ENCODE measurements at regions not wholly inside any gene's neighbourhood (a gene's known extent, or its start where the extent isn't known, plus 50 kb on each side); places are given as distances from the start of the nearest gene placed in this dataset.

- no peaks in the 10 kb centered on the region for H3K9me3 ChIP-seq (ENCODE audit: control insufficient read depth, low read length)
- no peak overlapping the region for H3K4me3 ChIP-seq (ENCODE audit: low read length)
- ATAC-seq: no peak
- no peak for DNase-seq
- H3K27ac ChIP-seq (ENCODE audit: low read length): no peak overlapping the region
- intact Hi-C loops (cut with DNase I): no loop called here
- no peaks in the 10 kb centered on the region for H3K27me3 ChIP-seq (ENCODE audit: control insufficient read depth, insufficient read depth)
- no peaks in the 10 kb centered on the region for H3K4me1 ChIP-seq (ENCODE audit: control insufficient read depth, insufficient read depth, low read length)
Measured at GRCh38 chr5:105034401-105034763, 1471.8 kb upstream of the NUDT12 start.

DNA sequence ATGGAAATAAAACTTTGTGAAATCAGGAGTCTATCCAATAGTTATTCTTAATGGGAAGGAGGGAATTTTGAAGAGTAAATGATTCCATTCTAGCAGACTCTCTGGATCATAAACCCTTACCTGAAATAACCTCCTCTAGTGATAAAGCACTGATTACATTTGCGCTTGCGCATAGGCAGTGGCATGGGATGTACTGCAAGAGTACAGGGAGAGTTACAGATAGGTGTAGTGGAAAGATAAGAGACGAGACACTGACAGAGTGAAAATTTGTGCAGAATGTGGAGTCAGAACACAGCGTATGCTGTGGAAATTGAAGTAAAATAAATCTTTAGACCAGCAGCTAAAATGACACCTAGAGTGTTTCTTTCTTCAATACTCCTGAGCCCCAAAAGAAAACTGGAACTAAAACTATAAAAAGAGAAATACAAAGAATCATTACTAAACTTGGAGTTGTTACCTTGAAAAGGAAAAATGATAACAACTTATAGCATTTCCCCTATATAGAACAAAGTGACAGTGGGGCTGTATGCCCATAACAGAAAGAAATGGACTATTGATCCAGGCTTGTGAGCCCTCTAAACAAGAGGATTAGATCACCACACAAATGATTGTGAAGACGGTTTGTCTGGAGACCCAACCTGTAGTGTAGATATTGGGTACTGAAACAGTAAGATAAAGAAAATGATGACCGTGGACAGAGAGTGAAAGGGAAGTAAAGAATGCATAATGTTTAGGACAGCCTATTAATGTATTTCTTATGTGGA lies 1471.2 kb upstream of the NUDT12 start:
- Histone ChIP-seq H3K27ac (ENCODE audit: low read length) (no peak overlapping the region), H3K4me1 (ENCODE audit: control insufficient read depth, insufficient read depth, low read length) (no peaks in the 10 kb centered on the region), H3K9me3 (ENCODE audit: control insufficient read depth, low read length) (no peaks in the 10 kb centered on the region), H3K27me3 (ENCODE audit: control insufficient read depth, insufficient read depth) (no peaks in the 10 kb centered on the region), H3K4me3 (ENCODE audit: low read length) (no peak overlapping the region)
- WGBS: 36% methylated on average over 6 of the region's 6 CpGs
- DNase-seq (no peak), ATAC-seq (no peak)
- intact Hi-C loops (cut with DNase I): no loop called here

DNA sequence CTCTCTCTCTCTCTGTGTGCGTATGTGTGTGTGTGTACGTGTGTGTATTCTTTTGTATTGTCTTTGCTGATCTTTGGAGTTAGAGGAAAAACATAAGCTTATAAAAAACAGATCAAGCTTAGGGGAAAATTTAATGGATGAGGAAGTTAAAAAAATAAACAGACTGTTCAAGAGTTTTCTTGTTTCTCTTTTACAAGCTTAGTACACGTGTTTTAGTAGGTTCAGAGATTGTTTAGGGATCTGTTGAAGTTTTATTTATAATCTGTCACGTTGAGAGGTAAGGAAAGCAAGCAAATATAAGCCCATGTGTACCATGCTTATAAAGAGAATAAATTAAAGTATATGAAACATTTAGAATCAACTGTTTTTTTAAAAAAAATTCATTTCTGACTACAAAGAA lies 1470.3 kb upstream of the NUDT12 start:
- H3K4me1 ChIP-seq (ENCODE audit: control insufficient read depth, insufficient read depth, low read length): no peaks in the 10 kb centered on the region
- 49% methylated on average over 4 of the region's 4 CpGs for WGBS
- no peaks in the 10 kb centered on the region for H3K9me3 ChIP-seq (ENCODE audit: control insufficient read depth, low read length)
- H3K27ac ChIP-seq (ENCODE audit: low read length): no peak overlapping the region
- ATAC-seq (no peak), DNase-seq (no peak)
- intact Hi-C loops (cut with DNase I): no loop called here
- H3K27me3 ChIP-seq (ENCODE audit: control insufficient read depth, insufficient read depth): no peaks in the 10 kb centered on the region
- H3K4me3 ChIP-seq (ENCODE audit: low read length): no peak overlapping the region

GRCh38 chr5:105030153-105030552 lies 1467.6 kb upstream of the NUDT12 start:
- ATAC-seq (no peak), DNase-seq (no peak)
- 52% methylated on average over 2 of the region's 2 CpGs for WGBS
- H3K27me3 ChIP-seq (ENCODE audit: control insufficient read depth, insufficient read depth): no peaks in the 10 kb centered on the region
- H3K4me1 ChIP-seq (ENCODE audit: control insufficient read depth, insufficient read depth, low read length): no peaks in the 10 kb centered on the region
- no peaks in the 10 kb centered on the region for H3K9me3 ChIP-seq (ENCODE audit: control insufficient read depth, low read length)
- intact Hi-C loops (cut with DNase I): no loop called here
- H3K4me3 ChIP-seq (ENCODE audit: low read length): no peak overlapping the region
- no peak overlapping the region for H3K27ac ChIP-seq (ENCODE audit: low read length)

DNA sequence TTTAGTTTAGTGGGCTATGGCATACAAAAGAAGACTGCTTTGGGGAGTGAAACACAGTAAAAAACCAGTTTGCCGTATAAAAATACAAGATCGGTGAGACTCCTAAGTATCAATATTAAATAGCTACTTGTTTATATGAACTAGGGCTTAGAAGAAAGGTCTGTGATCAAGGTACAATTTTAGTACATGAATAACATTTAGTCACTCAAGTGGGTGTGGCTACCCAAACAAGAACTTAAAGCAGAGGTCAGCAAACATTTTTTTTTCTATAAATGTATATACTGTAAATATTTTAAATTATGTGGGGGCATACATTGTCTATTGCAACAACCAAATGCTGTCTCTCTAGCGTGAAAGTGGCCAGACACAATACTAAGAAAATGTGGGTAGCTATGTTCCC lies 1452.5 kb upstream of the NUDT12 start:
- no peak overlapping the region for H3K27ac ChIP-seq (ENCODE audit: low read length)
- intact Hi-C loops (cut with DNase I): no loop called here
- H3K9me3 ChIP-seq (ENCODE audit: control insufficient read depth, low read length): no peaks in the 10 kb centered on the region
- no peaks in the 10 kb centered on the region for H3K4me1 ChIP-seq (ENCODE audit: control insufficient read depth, insufficient read depth, low read length)
- H3K4me3 ChIP-seq (ENCODE audit: low read length): no peak overlapping the region
- no peaks in the 10 kb centered on the region for H3K27me3 ChIP-seq (ENCODE audit: control insufficient read depth, insufficient read depth)
- ATAC-seq (no peak), DNase-seq (no peak)
- 89% methylated on average over 3 of the region's 3 CpGs for WGBS

GRCh38 chr5:104998572-104998971 lies 1436.0 kb upstream of the NUDT12 start:
- Histone ChIP-seq H3K4me3 (ENCODE audit: low read length) (no peak overlapping the region), H3K4me1 (ENCODE audit: control insufficient read depth, insufficient read depth, low read length) (no peaks in the 10 kb centered on the region), H3K27me3 (ENCODE audit: control insufficient read depth, insufficient read depth) (no peaks in the 10 kb centered on the region), H3K27ac (ENCODE audit: low read length) (no peak overlapping the region), H3K9me3 (ENCODE audit: control insufficient read depth, low read length) (no peaks in the 10 kb centered on the region)
- no peak for ATAC-seq
- WGBS: 62% methylated on average over 1 of the region's 1 CpG
- intact Hi-C loops (cut with DNase I): no loop called here
- no peak for DNase-seq

GRCh38 chr5:104998169-104998568 lies 1435.6 kb upstream of the NUDT12 start:
- no peaks in the 10 kb centered on the region for H3K27me3 ChIP-seq (ENCODE audit: control insufficient read depth, insufficient read depth)
- H3K9me3 ChIP-seq (ENCODE audit: control insufficient read depth, low read length): no peaks in the 10 kb centered on the region
- intact Hi-C loops (cut with DNase I): no loop called here
- H3K4me3 ChIP-seq (ENCODE audit: low read length): no peak overlapping the region
- no peak overlapping the region for H3K27ac ChIP-seq (ENCODE audit: low read length)
- ATAC-seq: no peak
- no peaks in the 10 kb centered on the region for H3K4me1 ChIP-seq (ENCODE audit: control insufficient read depth, insufficient read depth, low read length)
- no peak for DNase-seq
- 40% methylated on average over 1 of the region's 1 CpG for WGBS

DNA sequence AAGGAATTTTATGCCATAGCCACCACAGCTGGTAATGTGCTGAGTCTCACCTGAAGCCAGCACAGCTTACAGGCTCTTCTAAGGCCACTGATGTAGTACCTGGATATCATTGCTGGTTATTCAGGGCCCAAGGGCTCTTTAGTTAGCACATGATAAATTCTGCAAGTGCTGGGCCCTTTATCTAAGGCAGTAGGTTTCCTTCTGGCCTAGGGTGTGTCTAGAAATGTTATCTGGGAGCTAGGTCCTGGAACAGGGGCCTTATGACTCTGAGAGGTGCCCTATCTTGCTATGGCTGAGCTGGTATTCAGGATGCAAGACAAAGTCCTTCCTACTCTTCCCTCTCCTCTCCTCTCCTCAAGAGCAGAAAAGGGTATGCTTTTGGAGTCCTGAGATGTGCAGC lies 1424.5 kb upstream of the NUDT12 start:
- H3K9me3 ChIP-seq (ENCODE audit: control insufficient read depth, low read length): no peaks in the 10 kb centered on the region
- no peak for ATAC-seq
- intact Hi-C loops (cut with DNase I): no loop called here

DNA sequence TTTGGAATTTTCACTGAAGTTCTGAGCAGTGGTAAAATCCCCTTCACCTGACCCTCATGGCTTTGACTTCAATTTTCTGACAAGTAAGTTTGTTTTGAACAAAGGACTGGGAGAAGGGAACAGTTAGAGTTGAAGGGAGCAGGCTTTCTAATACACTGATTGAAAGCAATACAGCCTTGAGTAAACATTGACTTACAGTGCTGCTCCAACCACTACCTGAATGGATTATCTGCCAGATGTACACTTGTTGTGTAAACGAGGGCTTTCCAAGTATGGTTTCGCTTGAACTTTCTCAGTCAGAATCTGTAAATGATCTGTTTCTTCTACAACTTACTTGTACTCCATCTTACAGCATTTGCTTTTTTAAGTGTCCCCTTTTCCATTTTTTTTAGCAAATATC lies 1414.9 kb upstream of the NUDT12 start:
- 79% methylated on average over 2 of the region's 2 CpGs for WGBS
- Histone ChIP-seq H3K27me3 (ENCODE audit: control insufficient read depth, insufficient read depth) (no peaks in the 10 kb centered on the region), H3K9me3 (ENCODE audit: control insufficient read depth, low read length) (no peaks in the 10 kb centered on the region), H3K4me1 (ENCODE audit: control insufficient read depth, insufficient read depth, low read length) (no peaks in the 10 kb centered on the region), H3K4me3 (ENCODE audit: low read length) (no peak overlapping the region), H3K27ac (ENCODE audit: low read length) (no peak overlapping the region)
- DNase-seq (no peak), ATAC-seq (no peak)
- intact Hi-C loops (cut with DNase I): no loop called here

More for the DNA sequence above, 1424.5 kb upstream of the NUDT12 start:
- Histone ChIP-seq H3K4me1 (ENCODE audit: control insufficient read depth, insufficient read depth, low read length) (no peaks in the 10 kb centered on the region), H3K27ac (ENCODE audit: low read length) (no peak overlapping the region), H3K27me3 (ENCODE audit: control insufficient read depth, insufficient read depth) (no peaks in the 10 kb centered on the region), H3K4me3 (ENCODE audit: low read length) (no peak overlapping the region)
- no peak for DNase-seq

DNA sequence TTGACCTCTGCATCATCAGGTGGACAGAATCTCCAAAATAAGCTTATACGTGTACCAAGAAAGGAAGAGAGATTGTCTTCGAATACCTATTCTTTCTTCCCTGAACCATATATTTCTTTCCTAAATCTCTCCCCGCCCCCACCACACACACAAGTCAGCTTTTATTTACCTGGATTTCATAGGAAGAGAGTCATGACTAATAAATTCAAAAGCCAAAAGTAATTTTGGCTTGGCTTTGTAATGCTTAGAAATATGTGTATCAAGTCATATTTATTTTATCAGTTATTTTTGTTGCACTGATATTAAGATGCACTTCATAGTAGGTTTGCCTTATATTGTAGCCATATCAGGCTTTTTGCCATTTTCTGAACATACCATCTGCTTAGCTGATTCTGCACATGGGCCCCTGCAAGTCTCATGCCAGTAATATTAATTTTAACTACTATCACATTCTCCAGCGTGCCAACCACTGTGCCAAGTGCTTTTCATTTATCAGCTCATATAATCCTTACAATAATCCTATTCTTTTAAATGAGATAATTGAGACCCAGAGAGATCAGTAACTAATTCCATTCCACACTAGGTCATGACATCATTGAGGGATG lies 1405.3 kb upstream of the NUDT12 start:
- no peak for DNase-seq
- WGBS: 78% methylated on average over 4 of the region's 4 CpGs
- Histone ChIP-seq H3K4me3 (ENCODE audit: low read length) (no peak overlapping the region), H3K9me3 (ENCODE audit: control insufficient read depth, low read length) (no peaks in the 10 kb centered on the region), H3K27me3 (ENCODE audit: control insufficient read depth, insufficient read depth) (no peaks in the 10 kb centered on the region), H3K4me1 (ENCODE audit: control insufficient read depth, insufficient read depth, low read length) (no peaks in the 10 kb centered on the region), H3K27ac (ENCODE audit: low read length) (no peak overlapping the region)
- intact Hi-C loops (cut with DNase I): no loop called here
- ATAC-seq: no peak

DNA sequence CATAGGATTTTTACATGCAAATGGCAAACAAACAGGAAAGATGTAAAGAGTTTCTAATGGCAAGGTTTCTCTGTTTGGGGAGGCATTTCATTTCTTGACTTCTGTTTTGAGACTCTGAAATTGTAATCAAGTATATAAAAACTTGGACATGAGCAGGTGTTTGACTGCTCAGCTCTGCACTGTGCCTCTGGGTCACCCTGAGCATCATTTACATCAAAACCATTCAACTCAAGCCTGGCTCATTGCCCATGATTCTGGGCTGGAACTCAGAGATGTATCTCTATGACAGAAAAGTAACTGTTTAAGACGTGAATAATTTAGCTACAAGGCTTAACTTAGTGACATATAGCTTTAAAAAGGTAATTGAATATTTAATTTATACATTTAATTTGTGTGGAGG lies 1402.4 kb upstream of the NUDT12 start:
- intact Hi-C loops (cut with DNase I): no loop called here
- Histone ChIP-seq H3K9me3 (ENCODE audit: control insufficient read depth, low read length) (no peaks in the 10 kb centered on the region), H3K27me3 (ENCODE audit: control insufficient read depth, insufficient read depth) (no peaks in the 10 kb centered on the region), H3K4me3 (ENCODE audit: low read length) (no peak overlapping the region), H3K4me1 (ENCODE audit: control insufficient read depth, insufficient read depth, low read length) (no peaks in the 10 kb centered on the region), H3K27ac (ENCODE audit: low read length) (no peak overlapping the region)
- WGBS: 35% methylated on average over 1 of the region's 1 CpG
- DNase-seq: no peak
- ATAC-seq: no peak

DNA sequence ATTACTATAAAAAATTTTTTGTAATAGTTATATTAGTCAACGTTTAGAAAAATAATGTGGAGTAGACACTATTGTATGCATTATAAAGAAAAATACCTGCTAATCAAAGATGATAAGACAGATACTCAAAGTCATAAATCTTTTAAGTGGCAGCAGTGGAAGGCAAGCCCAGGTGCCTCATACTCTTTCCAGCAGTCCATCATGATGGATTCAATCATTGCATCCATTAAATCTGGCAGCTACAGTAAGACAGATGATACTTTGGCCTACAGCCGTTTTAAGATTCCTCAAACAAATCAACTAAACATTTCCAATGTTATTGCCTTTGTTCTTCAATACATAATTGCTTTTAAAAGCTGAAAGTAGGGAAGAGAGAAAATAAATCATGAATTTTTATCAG lies 1392.9 kb upstream of the NUDT12 start:
- intact Hi-C loops (cut with DNase I): no loop called here
- Histone ChIP-seq H3K9me3 (ENCODE audit: control insufficient read depth, low read length) (no peaks in the 10 kb centered on the region), H3K4me3 (ENCODE audit: low read length) (no peak overlapping the region), H3K4me1 (ENCODE audit: control insufficient read depth, insufficient read depth, low read length) (no peaks in the 10 kb centered on the region), H3K27ac (ENCODE audit: low read length) (no peak overlapping the region), H3K27me3 (ENCODE audit: control insufficient read depth, insufficient read depth) (no peaks in the 10 kb centered on the region)
- WGBS: 47% methylated on average over 2 of the region's 2 CpGs
- DNase-seq (no peak), ATAC-seq (no peak)

All from right cardiac atrium (tissue), 5 donors.